T follicular helper cell (primary cell): ENCODE measurements at regions not wholly inside any gene's neighbourhood (a gene's known extent, or its start where the extent isn't known, plus 50 kb on each side); places are given as distances from the start of the nearest gene placed in this dataset.

Experiments
- DNase-seq: peaks from one replicate; pipeline ENCODE4 v3.0.0-alpha.2; 2020; ENCODE audit warnings: low read depth

DNA sequence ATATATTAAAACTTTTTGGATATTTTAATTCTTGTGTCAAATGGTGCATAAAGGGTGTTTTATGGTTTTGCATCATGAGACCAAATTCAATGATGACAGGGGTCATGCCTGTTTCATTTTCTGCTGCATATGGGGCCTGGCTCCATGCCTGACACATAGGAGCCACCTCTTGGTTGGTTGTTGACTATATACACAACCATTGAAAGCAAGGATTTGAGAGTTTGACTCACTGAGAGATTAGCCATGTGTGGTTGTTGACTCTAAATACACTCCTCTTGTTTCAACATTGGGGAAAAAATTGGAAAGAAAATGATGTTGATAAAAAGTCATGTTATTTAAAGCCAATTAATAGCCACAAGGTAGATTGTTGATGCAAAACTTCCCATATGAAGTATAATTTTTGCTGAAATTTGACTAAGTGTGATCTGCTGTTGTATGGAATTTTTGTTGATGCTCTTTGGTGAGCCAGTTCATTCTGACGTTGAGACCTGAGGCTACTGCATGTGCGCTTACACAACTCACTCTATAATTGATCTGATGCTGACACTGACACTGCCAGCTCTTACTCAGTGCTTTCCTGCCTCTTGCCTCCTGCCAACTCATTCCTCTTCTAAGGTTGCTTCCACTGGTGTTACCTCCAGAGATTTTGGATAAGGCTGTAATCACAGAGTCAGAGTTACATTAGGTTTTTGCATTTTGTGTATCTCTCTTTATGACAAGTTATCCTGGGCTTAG, 446.2 kb upstream of the SLC14A2 start:
- no peak for DNase-seq

DNA sequence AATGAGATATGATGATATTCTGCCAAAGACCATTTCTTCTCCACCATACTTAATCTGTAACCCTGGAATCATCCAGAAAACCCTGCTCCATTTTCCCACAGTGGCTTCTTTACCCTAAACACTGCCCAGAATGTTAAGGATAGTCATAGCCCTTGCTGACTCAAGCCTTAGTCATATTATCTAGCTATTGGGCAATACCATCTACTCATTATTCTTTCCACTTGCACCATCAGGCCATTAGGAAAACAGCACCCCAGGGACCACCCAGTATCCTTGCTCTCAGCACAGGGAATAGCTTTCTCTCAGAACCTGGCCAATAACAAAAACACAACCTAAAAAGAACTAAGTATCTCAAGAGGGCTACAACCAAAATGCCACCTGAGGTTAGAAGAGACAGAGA, 445.7 kb upstream of the SLC14A2 start:
- no peak for DNase-seq

GRCh38 chr18:45171679-45172191, 443.5 kb upstream of the SLC14A2 start:
- no peak for DNase-seq

- no peak for DNase-seq
Measured at GRCh38 chr18:45173327-45173726, 441.9 kb upstream of the SLC14A2 start.

DNA sequence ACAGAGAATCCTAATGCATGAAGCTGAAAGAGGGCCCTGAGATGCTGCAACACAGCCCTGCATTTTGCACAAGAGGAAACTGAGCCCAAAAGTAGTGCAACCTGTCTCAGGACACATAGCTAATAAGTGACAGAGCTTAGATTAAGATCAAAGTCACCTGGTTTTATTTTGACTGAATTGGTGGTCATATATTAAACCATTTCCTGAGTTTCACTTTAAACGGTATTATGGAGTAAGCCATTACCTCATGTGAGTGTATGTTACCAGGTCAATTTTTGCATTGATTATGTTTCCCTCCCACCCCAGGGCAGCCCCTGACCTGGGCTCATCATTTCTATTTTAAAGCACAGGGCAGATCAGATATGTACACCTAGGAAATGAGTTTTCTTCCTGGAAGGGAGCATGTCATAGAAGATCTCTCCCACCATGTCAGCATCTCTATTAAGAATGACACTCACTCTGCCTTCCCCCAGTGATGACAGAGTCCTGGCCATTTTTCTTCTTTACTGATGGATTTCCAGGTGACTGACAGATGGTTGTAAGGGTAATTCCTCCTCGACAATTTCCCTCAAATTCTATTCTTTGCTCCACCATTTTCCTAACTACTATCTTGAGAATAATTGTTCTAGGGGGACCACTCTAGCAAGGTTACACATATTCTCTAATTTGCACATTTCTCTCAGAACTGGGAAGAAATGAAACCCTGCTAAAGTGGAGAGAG, 441.3 kb upstream of the SLC14A2 start:
- DNase-seq, result no peak

DNA sequence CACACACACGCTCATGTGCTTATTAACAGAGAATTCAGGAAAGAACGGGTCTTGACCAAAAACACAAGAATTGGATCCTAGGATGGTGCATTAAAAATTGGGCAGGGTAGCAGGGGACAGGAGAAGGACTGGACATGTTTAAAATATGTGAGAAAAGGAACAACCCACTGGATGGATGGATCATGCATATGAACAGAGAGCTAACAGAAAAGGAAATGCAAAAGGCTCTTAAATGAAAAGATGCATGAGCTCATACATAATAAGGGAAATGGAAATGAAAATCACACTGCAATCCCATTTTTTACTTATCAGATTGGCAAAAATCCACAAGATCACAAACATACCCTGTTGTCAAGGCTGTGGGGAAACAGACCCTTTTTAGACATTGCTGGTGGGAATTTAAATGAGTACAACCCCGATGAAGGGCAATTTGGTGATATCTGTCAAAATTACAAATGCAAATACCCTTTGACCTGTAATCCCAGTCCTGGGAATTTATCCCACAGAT, 440.6 kb upstream of the SLC14A2 start:
- DNase-seq, result no peak

GRCh38 chr18:45175511-45175910, 439.8 kb upstream of the SLC14A2 start:
- DNase-seq, result no peak

GRCh38 chr18:45186832-45187231, 428.4 kb upstream of the SLC14A2 start:
- no peak for DNase-seq

GRCh38 chr18:45191795-45192194, 423.5 kb upstream of the SLC14A2 start:
- no peak for DNase-seq

GRCh38 chr18:45197526-45197970, 417.7 kb upstream of the SLC14A2 start:
- no peak for DNase-seq

DNA sequence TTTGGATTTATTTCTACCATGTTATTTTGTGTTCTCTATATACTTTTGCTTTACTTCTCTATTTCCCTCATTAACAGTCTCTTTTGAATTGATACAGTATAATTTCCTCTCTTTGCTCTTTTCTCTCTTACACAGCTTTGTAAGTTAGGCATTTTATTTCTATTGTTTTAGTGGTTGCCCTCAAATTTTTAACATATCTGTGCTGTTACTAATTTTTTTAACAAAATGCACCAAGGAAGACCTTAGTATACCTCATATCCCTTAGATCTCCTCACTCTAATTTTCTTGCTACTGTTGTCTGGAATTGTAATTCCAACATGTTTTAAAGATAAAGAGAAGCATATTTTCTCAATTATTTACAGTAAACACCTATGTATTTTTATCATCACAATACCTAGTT, 416.8 kb upstream of the SLC14A2 start:
- DNase-seq, result no peak

DNA sequence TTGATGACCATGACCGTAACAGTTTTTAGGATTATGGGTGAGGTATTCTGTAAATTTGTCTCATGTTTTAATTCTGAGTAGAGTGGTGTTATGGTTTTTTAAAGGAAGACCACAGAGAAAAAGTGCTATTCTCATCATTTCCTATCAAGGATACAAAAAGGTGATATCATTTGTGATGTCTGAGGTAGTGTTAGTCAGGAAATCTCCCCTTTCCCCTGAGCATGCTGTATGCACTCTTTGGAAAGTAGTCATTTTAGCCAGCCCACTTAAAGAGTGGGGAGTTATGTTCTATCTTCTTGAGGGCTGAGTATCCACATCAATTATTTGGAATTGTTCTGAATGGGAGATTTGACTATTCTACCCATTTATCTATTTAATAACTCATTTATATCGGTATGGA, 414.2 kb upstream of the SLC14A2 start:
- no peak for DNase-seq

- no peak for DNase-seq
Measured at GRCh38 chr18:45201489-45201888, 413.8 kb upstream of the SLC14A2 start.

GRCh38 chr18:45202061-45202460, 413.2 kb upstream of the SLC14A2 start:
- no peak for DNase-seq

DNA sequence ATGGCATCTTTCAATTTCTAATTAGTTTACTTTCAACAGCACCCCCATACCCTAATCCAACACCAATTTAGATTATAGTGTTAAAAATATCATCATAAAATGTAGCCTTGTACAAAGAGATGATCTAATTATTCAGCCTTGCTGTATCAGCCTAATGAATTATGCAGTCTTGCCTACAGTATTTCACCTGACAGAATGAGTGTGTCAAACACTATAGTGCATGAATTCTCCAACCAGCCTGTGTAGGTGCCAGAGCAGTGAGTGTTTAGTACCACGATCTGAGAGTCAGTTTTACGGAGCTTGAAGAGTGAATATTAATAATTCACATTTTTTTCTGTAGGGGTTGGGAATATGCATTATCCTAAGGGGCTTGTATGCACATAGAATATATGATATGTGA, 411.6 kb upstream of the SLC14A2 start:
- no peak for DNase-seq

- DNase-seq, result no peak
Measured at GRCh38 chr18:45207328-45207727, 407.9 kb upstream of the SLC14A2 start.

DNA sequence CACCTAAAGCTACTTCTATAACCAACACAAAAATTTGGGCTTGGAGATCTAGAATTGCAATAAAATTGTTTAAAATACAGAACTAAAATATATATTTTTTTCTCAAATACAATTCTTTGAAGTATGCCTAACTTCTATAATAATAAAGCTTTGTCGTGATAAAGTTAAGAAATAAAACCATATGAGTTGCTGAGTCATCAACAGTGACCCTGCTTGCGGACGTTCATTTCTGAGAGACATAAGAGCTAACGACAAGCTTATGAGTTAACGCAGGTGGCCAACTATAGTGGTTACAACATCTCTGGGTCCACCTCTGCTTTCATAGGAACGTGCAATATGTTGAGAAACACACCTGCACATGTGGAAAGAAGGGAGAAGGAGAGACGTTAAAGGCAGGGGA, 407.1 kb upstream of the SLC14A2 start:
- DNase-seq, result no peak

- DNase-seq, result peak; percentile 46
Measured at GRCh38 chr18:45212181-45213039, 402.9 kb upstream of the SLC14A2 start.

DNA sequence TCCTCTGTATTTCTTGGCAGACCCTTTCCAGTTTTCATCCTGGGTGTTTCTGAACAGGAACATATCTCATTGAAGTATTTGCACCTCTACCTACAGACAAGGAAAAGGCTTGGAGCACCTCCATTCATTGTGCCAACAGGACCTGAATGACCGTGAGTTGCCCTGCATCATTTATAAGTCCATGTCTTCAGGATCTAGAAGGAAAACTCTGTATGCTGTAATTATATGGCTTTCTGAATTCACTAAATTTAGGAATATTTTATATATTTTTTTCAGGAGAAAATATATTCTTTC, 402.3 kb upstream of the SLC14A2 start:
- no peak for DNase-seq

GRCh38 chr18:45218436-45218835, 396.8 kb upstream of the SLC14A2 start:
- DNase-seq, result no peak

DNA sequence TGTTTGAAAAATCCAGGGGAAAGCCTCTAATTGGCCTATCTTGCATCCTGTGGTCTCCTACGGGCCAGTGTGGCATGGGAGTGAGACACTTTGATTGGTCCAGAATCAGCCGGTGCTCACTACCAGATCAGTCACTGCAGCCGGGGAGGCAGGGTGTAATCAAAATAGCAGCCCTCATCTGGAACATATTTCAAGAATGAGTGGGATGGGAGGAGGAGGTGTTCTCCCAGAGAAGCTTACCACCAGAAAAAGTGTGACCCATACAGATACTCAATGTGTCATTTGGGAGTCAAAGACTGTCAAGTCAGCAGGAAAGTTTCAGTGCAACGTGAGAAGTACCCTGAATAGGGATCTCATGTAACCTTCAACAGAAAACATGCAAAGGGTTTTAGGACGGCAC, 393.9 kb upstream of the SLC14A2 start:
- DNase-seq, result no peak

DNA sequence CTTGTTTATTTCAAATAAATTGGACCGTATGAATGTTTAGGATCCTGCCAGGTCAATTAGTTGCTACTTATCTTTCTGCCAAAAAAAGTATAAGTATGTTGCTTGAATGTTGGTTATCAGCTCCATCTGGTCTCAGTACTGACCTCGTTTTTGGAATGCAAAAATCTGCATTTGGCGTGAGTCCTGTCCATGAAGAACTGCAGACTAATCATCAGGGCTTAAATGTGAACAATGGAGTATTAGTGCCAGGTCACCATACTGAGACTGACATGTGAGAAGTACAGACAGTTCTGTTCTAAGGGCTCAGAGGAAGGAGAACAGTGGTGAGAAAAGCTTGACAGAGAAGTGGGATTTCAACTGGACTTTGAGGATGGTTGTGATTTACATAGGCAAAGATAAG, 393.1 kb upstream of the SLC14A2 start:
- no peak for DNase-seq
